ACHN (cell line): ENCODE measurements at regions not wholly inside any gene's neighbourhood (a gene's known extent, or its start where the extent isn't known, plus 50 kb on each side); places are given as distances from the start of the nearest gene placed in this dataset.

Source experiments
- DNase-seq: peaks from one replicate; pipeline ENCODE4 v3.0.0-alpha.2; 2015
- in situ Hi-C: cut with HindIII; loops from 2 replicates; pipeline ENCODE4 v1.10.0; 2017; ENCODE audit warnings: low sequenced_read_pairs, low pct_ligation_motif_present, low pct_unique_long_range_greater_than_20kb

- in situ Hi-C loops = no loop called here
- no peak for DNase-seq
These were observed 152.9 kb upstream of the RTL1 start for GRCh38 chr14:101056446-101056845.

GRCh38 chr14:101057394-101057793 is 153.9 kb upstream of the RTL1 start:
- in situ Hi-C loops = no loop called here
- no peak for DNase-seq

- in situ Hi-C loops = no loop called here
- DNase-seq = no peak
These were observed 155.0 kb upstream of the RTL1 start for GRCh38 chr14:101058571-101058970.

DNA sequence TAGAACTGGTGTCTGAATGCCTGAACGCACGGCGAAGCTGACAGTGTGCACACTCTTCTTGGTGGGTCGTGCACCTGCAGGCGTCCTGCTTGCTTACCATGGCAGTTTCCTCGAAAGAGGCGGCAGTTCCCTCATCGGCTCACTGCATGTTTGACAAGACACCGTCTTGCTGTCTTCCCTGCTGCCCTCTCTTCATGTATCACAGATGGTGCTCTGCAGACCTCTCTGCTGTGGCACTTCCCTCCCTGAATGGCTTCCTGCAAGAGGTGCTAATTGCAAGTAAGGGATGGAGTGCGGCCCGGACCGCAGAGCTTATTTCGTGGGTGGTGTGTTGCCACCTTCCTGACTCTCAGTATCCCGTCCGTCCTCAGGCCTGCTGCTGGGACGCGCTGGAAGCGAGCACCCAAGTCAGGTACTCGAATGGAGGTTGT is 156.7 kb upstream of the RTL1 start:
- in situ Hi-C loops = no loop called here
- DNase-seq = no peak

DNA sequence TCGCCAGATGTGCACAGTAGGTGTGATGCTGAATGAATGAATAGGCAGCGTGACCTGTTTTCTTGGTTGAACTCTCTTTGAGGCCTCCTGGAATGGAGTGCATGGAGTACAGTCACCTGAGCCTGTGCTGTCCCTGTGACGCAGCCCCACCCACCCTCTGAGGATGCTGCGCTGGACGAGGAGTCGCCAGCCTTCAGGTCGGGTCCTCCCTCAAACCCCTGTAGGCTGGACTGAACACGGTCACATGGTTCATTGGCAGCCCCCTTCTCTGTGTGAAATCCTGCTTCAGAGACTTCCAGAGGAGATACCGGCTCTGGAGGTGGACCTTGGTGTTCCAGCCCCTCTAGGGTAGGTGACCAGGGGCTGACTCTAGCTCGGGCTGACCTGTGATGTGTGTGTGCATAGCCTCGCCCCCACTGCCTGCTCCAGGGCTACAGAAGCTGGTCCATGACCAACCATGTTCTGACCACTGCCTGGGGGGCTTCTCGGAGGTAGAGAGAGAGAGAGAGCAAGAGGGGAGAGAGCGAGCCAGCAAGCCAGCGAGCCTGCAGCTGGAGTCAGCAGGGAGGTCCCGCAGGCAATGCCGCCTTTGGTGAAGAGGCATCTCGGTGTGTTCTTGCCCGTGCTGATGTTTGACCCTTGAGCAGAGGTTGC is 158.0 kb upstream of the RTL1 start:
- in situ Hi-C loops = no loop called here
- DNase-seq = no peak

DNA sequence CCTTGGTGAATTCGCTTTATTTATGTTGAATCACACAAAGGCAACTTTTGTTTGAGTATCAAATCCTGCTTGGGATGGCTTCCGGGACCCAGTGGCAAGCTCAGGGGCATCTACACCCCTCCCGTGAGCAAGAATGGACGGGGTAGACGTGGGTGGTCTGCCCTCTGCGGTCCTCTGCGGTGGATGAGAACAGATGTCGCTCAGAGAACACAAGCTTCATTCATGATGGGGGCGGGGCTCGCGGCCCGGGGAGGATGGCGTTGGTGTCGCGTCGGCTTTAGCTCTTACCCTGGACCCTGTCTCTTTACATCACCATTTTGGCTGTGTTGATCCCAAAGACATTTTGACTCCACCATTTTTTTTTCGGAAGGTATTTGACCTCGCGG is 158.5 kb upstream of the RTL1 start:
- no peak for DNase-seq
- in situ Hi-C loops = no loop called here

DNA sequence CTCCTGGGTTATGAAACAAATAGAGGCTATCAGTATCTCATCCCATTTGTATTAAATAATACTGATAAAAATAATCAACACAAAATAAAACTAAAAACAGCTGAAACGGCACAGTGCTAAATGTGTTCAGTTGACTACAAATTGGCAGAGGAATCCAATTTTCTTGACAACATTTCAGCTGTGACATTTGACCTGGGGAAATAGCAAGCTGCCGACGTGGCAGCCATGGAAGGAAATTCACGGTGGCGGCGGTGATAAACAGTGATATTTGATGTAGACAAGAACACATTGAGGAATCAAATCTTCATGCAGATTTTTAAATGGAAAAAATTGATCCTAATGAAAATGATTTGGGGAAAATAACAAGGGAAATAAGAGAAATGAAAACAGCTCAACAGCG is 159.1 kb upstream of the RTL1 start:
- no peak for DNase-seq
- in situ Hi-C loops = no loop called here

- in situ Hi-C loops = no loop called here
- DNase-seq = no peak
These were observed 159.6 kb upstream of the RTL1 start for GRCh38 chr14:101063121-101063520.

DNA sequence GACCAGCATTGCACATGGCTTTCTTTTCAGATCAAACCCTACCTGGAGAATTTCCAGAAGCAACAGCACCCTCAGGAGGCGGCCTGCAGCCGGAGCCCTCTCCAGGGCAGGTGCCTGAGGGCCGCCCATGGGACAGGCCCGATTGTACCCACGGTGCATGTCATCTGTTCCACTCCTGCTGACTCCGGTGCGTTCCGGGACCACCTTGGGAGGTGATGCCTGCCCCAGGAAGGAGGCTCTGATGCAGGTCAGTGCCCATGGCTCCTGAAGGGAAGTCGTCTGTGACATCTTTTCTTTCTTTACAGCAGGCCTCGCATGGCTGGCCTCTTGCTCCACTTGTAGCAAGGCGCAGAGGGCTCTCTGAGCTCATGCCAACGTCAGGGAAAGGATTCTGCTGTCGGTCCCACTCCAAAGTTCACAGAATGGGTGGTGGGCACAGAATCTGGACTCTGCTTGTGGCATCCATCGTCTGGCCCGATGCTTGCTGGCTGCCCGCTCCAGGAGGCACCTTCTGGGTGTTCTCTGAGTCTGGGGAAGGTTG is 160.7 kb upstream of the RTL1 start:
- in situ Hi-C loops = no loop called here
- no peak for DNase-seq

GRCh38 chr14:101064718-101065117 is 161.2 kb upstream of the RTL1 start:
- DNase-seq = no peak
- in situ Hi-C loops = no loop called here

GRCh38 chr14:101065246-101065645 is 161.7 kb upstream of the RTL1 start:
- in situ Hi-C loops = no loop called here
- no peak for DNase-seq

DNA sequence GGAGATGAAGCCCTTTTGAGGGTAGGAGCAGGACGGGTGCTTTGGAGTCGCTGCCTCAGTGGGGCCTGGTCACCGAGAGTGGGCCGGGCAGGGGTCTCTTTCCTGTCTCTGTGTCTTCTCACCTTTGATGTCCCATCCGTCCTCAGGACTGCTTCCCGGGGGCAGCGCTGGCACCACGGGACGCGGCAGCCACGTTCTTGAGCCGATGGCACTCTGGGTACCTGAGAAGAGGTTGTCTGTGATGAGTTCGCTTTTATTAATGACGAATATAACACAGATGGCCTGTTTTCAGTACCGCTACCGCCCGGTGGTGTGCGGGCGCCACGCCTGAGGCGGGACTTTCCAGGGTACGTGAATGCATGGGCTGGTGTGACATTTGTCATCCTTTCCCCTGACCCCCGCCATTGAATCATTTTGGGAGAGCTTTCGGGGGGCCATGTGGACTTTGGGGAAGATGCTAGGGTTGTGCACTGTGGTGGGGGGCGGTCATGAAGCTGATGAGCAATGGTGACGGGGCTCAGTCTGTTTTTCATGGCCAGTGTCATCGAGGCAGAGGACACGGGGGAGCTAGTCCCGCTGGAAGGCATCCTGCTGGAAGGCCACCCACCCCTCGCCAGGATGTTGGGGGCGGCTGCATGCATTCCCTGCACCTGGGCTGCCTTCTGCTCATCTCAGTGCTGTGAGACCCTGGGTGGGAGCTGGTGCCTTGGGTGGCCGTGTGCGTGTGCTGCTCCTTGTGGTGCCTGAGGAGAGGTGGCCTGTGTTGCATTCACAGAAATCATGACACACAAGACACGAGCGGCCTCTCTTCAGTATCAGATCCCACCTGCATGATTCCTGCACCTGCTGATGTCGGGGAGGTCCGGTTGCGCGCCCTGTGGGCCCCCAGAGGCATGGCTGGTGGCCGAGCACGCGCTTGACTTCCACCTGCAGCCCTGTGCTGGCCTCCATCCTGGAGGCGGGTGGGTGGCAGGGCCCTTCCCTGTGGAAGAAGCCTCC is 162.5 kb upstream of the RTL1 start:
- DNase-seq = no peak
- in situ Hi-C loops = no loop called here

DNA sequence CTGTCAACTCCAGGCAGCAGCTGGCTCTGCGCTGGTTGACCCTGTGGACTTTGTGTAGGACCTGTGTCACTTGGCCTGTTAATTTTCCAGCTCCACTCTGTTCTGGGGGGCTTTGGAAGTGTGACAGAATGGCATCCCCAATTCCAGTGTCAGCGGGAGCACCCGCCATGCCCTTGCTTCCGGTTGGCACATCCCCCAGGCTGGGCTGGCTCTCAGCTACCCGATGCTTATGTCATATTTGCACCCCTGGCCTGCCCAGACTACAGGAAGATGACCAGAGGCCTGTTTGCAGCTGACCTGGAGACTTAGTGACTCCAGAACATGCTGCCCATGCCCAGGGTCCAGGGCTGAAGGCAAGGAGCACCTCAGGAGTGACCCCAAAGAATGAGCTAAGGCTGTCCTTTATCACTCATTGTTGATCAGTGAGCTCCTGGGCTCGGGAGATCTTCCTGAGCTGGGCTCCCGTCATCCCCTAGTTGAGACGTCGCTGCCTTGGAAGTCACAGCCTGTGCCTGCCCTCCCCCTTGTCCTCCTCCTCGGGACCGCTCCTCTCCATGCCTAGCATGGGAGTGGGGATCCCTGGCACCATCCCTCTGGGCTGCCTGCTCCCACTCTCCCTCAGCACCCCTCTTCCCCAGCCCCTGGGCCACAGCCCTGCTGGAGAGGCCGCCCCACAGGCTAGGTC is 163.4 kb upstream of the RTL1 start:
- in situ Hi-C loops = no loop called here
- DNase-seq = no peak

GRCh38 chr14:101068313-101069227 is 165.0 kb upstream of the RTL1 start:
- no peak for DNase-seq
- in situ Hi-C loops = no loop called here

DNA sequence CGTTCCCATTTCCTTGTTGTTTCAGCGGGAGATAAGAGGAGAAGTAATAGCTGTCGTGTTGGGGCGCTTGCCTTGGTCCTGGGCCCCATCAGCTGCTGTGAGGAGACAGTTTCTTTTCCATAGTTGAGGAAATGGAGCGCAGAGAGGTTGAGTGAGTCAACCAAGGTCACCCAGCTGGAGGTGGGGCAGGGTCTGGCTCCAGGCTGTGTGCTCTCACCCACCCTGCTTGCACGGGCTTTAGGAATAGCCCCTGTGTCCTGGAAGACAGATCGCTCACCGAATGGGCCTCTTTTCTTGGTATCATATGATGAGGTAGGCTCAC is 165.7 kb upstream of the RTL1 start:
- in situ Hi-C loops = no loop called here

GRCh38 chr14:101069666-101070362 is 166.3 kb upstream of the RTL1 start:
- in situ Hi-C loops = no loop called here

More for the DNA sequence above, 165.7 kb upstream of the RTL1 start:
- DNase-seq = no peak

GRCh38 chr14:101070540-101071492 is 167.3 kb upstream of the RTL1 start:
- DNase-seq = no peak
- in situ Hi-C loops = no loop called here

More at GRCh38 chr14:101069666-101070362, 166.3 kb upstream of the RTL1 start:
- DNase-seq = no peak
